ENCODE measurements at regions not wholly inside any gene's neighbourhood (a gene's known extent, or its start where the extent isn't known, plus 50 kb on each side); places are given as distances from the start of the nearest gene placed in this dataset.

GRCh38 chr2:16442971-16443370, 222.7 kb downstream of the CYRIA start:
- H3K9me1 ChIP-seq (ENCODE audit: insufficient read depth, low read length) = no peaks in the 10 kb centered on the region
- no peak overlapping the region for H4K91ac ChIP-seq (ENCODE audit: insufficient read depth, low read depth, low read length)
- H3K27me3 ChIP-seq (ENCODE audit: control insufficient read depth, insufficient read depth, low read length) = no peaks in the 10 kb centered on the region
- H3K4me1 ChIP-seq (ENCODE audit: control insufficient read depth, insufficient read depth, low read length) = no peaks in the 10 kb centered on the region
- dilution Hi-C loops (cut with HindIII; ENCODE audit: low sequenced_read_pairs, unreplicated experiment) = no loop called here
- H2BK20ac ChIP-seq (ENCODE audit: low read depth, low read length) = no peak overlapping the region
- no peak overlapping the region for H3K4ac ChIP-seq (ENCODE audit: low read depth, low read length)
- peaks cover 19% of the 10 kb centered on the region for H3K9me3 ChIP-seq (ENCODE audit: control insufficient read depth, insufficient read depth, low read length)
- H3K23ac ChIP-seq (ENCODE audit: low read depth, low read length) = no peak overlapping the region
- H2AK9ac ChIP-seq (replicated peaks; ENCODE audit: low read depth, low read length, poor library complexity) = no peak overlapping the region
- H3K4me2 ChIP-seq (ENCODE audit: low read depth, low read length) = no peak overlapping the region
- TF ChIP-seq CEBPB (IDR thresholded peaks at IDR 0.05; ENCODE audit: low read depth, low read length) (no peak), ELK1 (IDR thresholded peaks at IDR 0.05; ENCODE audit: borderline replicate concordance, low read depth, low read length) (no peak), POLR2A (IDR thresholded peaks at IDR 0.05; ENCODE audit: low read depth, low read length) (no peak)
- H4K5ac ChIP-seq (ENCODE audit: low read depth, low read length) = no peak overlapping the region
- BruUV-seq (replicated peaks) = no TSS peak
- DNase-seq (no peak), ATAC-seq (ENCODE audit: low read depth) (no peak)
- H2AFZ ChIP-seq (replicated peaks; ENCODE audit: low read length, poor library complexity) = no peak overlapping the region
- CTCF ChIA-PET = no interaction called here
- no peaks in the 10 kb centered on the region for H3K79me1 ChIP-seq (ENCODE audit: low read depth in 1 of 2, low read length in 2 of 2)
- no peak overlapping the region for H2BK15ac ChIP-seq (ENCODE audit: low read depth, low read length)
- H3K4me3 ChIP-seq (ENCODE audit: insufficient read depth, low read depth, low read length) = no peak overlapping the region
- H3K56ac ChIP-seq (ENCODE audit: extremely low read depth, insufficient read depth, low read length) = no peak overlapping the region
- POLR2A ChIA-PET (ENCODE audit: unreplicated experiment) = no interaction called here
- H4K20me1 ChIP-seq (ENCODE audit: insufficient read depth, low read length) = no peaks in the 10 kb centered on the region
- WGBS, 2 experiments (ENCODE audit: extremely low coverage in 2 of 2, insufficient read length in 1 of 2) = no CpG with 5 or more reads among the region's 1 CpG
- H4K8ac ChIP-seq (ENCODE audit: low read depth in 2 of 2, low read length in 2 of 2) = no peak overlapping the region
- H2AK5ac ChIP-seq (ENCODE audit: low read depth, low read length) = no peak overlapping the region
- intact Hi-C loops (cut with micrococcal nuclease) = no loop called here
- H2BK120ac ChIP-seq (ENCODE audit: low read depth, low read length) = no peak overlapping the region
- no peaks in the 10 kb centered on the region for H3K36me3 ChIP-seq (ENCODE audit: control insufficient read depth, insufficient read depth, low read length)
- in situ Hi-C loops (cut with MboI; ENCODE audit: low sequenced_read_pairs) = no loop called here
- H3K14ac ChIP-seq (replicated peaks; ENCODE audit: low read depth, low read length) = no peak overlapping the region
- no peak overlapping the region for H3K9ac ChIP-seq (ENCODE audit: low read depth, low read length)
- no peak overlapping the region for H2BK5ac ChIP-seq (ENCODE audit: low read depth, low read length, poor library complexity, severe bottlenecking)
- no peak overlapping the region for H3K18ac ChIP-seq (ENCODE audit: low read depth, low read length)
- H3K27ac ChIP-seq (ENCODE audit: insufficient read depth, low read length) = no peak overlapping the region

All from IMR-90 (cell line).